ENCODE measurements at regions not wholly inside any gene's neighbourhood (a gene's known extent, or its start where the extent isn't known, plus 50 kb on each side); places are given as distances from the start of the nearest gene placed in this dataset.

DNA sequence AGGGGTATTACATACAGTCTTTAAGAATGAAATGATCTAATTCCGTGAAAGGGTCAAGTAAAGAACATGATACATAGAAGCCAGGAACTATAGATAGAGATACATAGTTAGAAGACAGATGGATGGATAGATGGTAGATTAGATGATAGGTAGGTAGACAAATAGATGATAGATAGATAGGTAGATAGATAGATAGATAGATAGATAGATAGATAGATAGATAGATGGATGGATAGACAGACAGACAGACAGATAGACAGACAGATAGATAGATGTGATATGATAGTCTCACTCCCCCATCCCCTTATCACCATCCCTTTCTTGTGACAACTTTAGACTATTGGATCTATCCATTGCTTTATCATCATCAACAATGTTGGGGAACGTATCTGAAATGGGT lies 448.2 kb downstream of the METTL4 start:
- TF ChIP-seq SPI1 (IDR thresholded peaks at IDR 0.05; ENCODE audit: low read depth, low read length) (no peak), POLR2AphosphoS5 (IDR thresholded peaks at IDR 0.05; ENCODE audit: low read depth, low read length) (no peak), POLR2A (IDR thresholded peaks at IDR 0.05; ENCODE audit: low read depth, low read length) (no peak)

All from GM12891 (cell line).